ENCODE measurements at regions not wholly inside any gene's neighbourhood (a gene's known extent, or its start where the extent isn't known, plus 50 kb on each side); places are given as distances from the start of the nearest gene placed in this dataset.

DNA sequence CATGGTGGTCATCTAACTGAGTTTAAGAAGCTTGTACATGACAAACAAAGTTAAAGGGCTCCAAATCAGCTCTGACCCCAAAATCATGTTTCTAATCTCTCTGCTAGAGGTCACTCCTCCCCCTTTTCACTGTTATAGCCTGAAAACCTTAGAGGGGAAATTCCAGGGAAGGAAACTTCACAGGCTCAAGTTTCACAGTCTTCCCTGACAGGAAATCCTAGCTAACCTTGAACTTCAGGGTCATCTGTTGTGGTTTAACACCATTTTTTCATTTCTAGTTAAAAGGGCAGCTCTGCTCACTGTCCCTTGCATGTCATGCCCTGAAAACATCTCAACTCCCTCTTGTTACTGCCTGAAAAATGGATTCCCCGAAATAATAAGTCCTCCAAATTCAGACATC is 104.4 kb upstream of the BMP2 start:
- TF ChIP-seq, protein P1, sequence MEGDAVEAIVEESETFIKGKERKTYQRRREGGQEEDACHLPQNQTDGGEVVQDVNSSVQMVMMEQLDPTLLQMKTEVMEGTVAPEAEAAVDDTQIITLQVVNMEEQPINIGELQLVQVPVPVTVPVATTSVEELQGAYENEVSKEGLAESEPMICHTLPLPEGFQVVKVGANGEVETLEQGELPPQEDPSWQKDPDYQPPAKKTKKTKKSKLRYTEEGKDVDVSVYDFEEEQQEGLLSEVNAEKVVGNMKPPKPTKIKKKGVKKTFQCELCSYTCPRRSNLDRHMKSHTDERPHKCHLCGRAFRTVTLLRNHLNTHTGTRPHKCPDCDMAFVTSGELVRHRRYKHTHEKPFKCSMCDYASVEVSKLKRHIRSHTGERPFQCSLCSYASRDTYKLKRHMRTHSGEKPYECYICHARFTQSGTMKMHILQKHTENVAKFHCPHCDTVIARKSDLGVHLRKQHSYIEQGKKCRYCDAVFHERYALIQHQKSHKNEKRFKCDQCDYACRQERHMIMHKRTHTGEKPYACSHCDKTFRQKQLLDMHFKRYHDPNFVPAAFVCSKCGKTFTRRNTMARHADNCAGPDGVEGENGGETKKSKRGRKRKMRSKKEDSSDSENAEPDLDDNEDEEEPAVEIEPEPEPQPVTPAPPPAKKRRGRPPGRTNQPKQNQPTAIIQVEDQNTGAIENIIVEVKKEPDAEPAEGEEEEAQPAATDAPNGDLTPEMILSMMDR (tag by site-specific recombination; IDR thresholded peaks at IDR 0.05), result no peak
- TF ChIP-seq ZNF223 (tag by site-specific recombination; IDR thresholded peaks at IDR 0.05) (no peak), ZNF529 (tag by site-specific recombination; IDR thresholded peaks at IDR 0.05; ENCODE audit: insufficient replicate concordance) (no peak), ZNF423 (tag by site-specific recombination; IDR thresholded peaks at IDR 0.05) (no peak), ZBTB1 (tag by site-specific recombination; IDR thresholded peaks at IDR 0.05) (no peak), ZNF521 (tag by site-specific recombination; IDR thresholded peaks at IDR 0.05) (no peak), ZNF555 (tag by site-specific recombination; conservative IDR thresholded peaks at IDR 0.05) (no peak), GFI1B (tag by site-specific recombination; IDR thresholded peaks at IDR 0.05) (no peak)
- TF ChIP-seq, protein P2, sequence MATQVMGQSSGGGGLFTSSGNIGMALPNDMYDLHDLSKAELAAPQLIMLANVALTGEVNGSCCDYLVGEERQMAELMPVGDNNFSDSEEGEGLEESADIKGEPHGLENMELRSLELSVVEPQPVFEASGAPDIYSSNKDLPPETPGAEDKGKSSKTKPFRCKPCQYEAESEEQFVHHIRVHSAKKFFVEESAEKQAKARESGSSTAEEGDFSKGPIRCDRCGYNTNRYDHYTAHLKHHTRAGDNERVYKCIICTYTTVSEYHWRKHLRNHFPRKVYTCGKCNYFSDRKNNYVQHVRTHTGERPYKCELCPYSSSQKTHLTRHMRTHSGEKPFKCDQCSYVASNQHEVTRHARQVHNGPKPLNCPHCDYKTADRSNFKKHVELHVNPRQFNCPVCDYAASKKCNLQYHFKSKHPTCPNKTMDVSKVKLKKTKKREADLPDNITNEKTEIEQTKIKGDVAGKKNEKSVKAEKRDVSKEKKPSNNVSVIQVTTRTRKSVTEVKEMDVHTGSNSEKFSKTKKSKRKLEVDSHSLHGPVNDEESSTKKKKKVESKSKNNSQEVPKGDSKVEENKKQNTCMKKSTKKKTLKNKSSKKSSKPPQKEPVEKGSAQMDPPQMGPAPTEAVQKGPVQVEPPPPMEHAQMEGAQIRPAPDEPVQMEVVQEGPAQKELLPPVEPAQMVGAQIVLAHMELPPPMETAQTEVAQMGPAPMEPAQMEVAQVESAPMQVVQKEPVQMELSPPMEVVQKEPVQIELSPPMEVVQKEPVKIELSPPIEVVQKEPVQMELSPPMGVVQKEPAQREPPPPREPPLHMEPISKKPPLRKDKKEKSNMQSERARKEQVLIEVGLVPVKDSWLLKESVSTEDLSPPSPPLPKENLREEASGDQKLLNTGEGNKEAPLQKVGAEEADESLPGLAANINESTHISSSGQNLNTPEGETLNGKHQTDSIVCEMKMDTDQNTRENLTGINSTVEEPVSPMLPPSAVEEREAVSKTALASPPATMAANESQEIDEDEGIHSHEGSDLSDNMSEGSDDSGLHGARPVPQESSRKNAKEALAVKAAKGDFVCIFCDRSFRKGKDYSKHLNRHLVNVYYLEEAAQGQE (tag by site-specific recombination; IDR thresholded peaks at IDR 0.05), result no peak
- TF ChIP-seq, protein P3, sequence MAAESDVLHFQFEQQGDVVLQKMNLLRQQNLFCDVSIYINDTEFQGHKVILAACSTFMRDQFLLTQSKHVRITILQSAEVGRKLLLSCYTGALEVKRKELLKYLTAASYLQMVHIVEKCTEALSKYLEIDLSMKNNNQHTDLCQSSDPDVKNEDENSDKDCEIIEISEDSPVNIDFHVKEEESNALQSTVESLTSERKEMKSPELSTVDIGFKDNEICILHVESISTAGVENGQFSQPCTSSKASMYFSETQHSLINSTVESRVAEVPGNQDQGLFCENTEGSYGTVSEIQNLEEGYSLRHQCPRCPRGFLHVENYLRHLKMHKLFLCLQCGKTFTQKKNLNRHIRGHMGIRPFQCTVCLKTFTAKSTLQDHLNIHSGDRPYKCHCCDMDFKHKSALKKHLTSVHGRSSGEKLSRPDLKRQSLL (tag by site-specific recombination; IDR thresholded peaks at IDR 0.05), result no peak
- TF ChIP-seq, protein P4, sequence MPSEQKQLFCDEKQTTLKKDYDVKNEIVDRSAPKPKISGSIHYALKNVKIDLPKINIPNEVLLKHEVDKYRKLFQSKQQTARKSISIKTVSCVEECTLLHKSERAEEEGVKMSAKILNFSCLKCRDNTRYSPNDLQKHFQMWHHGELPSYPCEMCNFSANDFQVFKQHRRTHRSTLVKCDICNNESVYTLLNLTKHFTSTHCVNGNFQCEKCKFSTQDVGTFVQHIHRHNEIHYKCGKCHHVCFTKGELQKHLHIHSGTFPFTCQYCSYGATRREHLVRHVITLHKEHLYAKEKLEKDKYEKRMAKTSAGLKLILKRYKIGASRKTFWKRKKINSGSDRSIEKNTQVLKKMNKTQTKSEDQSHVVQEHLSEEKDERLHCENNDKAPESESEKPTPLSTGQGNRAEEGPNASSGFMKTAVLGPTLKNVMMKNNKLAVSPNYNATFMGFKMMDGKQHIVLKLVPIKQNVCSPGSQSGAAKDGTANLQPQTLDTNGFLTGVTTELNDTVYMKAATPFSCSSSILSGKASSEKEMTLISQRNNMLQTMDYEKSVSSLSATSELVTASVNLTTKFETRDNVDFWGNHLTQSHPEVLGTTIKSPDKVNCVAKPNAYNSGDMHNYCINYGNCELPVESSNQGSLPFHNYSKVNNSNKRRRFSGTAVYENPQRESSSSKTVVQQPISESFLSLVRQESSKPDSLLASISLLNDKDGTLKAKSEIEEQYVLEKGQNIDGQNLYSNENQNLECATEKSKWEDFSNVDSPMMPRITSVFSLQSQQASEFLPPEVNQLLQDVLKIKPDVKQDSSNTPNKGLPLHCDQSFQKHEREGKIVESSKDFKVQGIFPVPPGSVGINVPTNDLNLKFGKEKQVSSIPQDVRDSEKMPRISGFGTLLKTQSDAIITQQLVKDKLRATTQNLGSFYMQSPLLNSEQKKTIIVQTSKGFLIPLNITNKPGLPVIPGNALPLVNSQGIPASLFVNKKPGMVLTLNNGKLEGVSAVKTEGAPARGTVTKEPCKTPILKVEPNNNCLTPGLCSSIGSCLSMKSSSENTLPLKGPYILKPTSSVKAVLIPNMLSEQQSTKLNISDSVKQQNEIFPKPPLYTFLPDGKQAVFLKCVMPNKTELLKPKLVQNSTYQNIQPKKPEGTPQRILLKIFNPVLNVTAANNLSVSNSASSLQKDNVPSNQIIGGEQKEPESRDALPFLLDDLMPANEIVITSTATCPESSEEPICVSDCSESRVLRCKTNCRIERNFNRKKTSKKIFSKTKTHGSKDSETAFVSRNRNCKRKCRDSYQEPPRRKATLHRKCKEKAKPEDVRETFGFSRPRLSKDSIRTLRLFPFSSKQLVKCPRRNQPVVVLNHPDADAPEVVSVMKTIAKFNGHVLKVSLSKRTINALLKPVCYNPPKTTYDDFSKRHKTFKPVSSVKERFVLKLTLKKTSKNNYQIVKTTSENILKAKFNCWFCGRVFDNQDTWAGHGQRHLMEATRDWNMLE (tag by site-specific recombination; conservative IDR thresholded peaks at IDR 0.05; ENCODE audit: low read depth), result no peak
